ELF-1 (cell line): ENCODE measurements at regions not wholly inside any gene's neighbourhood (a gene's known extent, or its start where the extent isn't known, plus 50 kb on each side); places are given as distances from the start of the nearest gene placed in this dataset.

Source experiments
- DNase-seq: peaks from one replicate; pipeline ENCODE4 v3.0.0-alpha.2; 2016; ENCODE audit warnings: low read depth, low spot score

GRCh38 chr10:132135053-132135872 lies 51.5 kb upstream of the DPYSL4 start:
- DNase-seq = no peak

DNA sequence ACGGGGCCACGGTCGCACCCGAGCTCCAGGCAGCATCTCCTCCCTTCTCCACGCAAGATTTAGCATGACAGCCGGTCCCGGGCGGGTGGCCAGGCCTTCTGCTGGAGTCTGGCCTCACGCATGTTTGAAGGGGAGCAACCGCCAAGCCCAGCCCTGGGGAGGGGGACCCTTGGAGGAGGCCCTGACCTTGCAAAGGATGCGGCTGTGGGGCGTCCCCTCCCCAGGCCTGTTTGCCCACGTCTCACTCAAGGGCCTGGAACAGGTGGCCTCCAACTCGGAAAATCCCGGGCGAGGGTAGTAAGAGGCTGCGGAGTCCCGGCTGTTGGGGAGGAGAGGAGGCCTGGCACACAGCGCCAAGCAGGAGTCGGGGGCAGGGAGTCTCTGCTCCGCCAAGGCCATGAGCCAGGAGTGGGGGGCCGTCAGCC lies 50.6 kb upstream of the DPYSL4 start:
- no peak for DNase-seq

- no peak for DNase-seq
These were observed 50.1 kb upstream of the DPYSL4 start for GRCh38 chr10:132136689-132137088.
